ENCODE measurements at regions not wholly inside any gene's neighbourhood (a gene's known extent, or its start where the extent isn't known, plus 50 kb on each side); places are given as distances from the start of the nearest gene placed in this dataset.

DNA sequence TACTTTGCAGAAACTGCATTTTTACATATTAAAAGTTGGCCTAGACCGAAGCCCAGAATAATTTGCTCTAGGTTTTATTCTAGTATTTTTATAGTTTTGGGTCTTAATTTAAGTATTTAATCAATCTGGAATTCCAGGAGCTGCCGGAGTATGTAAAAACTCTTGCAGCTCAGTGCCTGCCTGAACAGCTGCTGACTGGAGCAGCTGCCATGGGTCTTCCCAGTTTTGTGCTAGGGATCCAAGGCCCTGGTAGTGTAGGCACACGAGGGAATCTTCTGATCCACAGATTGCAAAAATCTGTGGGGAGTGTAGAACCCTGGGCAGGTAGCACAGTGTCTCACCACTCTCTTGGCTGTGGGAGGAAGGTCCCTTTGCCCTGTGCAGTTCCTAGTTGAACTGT is 87.0 kb upstream of the HS3ST3A1 start:
- H3K36me3 ChIP-seq: no peaks in the 10 kb centered on the region
- no peaks in the 10 kb centered on the region for H3K9me3 ChIP-seq
- no peaks in the 10 kb centered on the region for H3K4me1 ChIP-seq
- intact Hi-C loops (cut with DNase I): no loop called here
- H3K4me3 ChIP-seq (replicated peaks in 1 of 3): no peak overlapping the region
- H3K27ac ChIP-seq: no peak overlapping the region
- no peak for TF ChIP-seq CTCF (IDR thresholded peaks at IDR 0.05)
- no peaks in the 10 kb centered on the region for H3K27me3 ChIP-seq
- DNase-seq: no peak
- 85 to 86% methylated on average over 3 of the region's 3 CpGs for WGBS, 2 donors

DNA sequence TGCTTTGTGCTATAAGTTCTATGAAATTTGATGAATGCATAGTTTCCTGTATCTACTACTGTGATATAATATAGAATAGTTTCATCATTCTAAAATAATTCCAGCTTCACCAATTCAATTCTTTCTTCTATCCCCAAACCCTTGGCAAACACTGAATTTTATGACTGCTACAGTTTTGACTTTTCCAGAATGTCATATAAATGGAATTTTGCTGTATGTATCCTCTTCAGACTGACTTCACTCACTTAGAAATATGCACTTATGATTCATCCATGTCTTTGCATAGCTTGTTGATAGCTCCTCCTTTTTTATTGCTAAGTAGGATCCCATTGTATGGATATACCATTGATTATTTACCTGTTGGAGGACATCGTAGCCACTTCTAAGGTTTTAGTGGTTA is 89.1 kb upstream of the HS3ST3A1 start:
- no peak for DNase-seq
- no peaks in the 10 kb centered on the region for H3K36me3 ChIP-seq
- H3K27ac ChIP-seq: no peak overlapping the region
- WGBS, 2 donors: 94 to 98% methylated on average over 1 of the region's 1 CpG
- no peaks in the 10 kb centered on the region for H3K27me3 ChIP-seq
- H3K9me3 ChIP-seq: no peaks in the 10 kb centered on the region
- no peak for TF ChIP-seq CTCF (IDR thresholded peaks at IDR 0.05)
- no peak for TF ChIP-seq POLR2A (IDR thresholded peaks at IDR 0.05)
- H3K4me1 ChIP-seq: no peaks in the 10 kb centered on the region
- no peak overlapping the region for H3K4me3 ChIP-seq (replicated peaks in 1 of 3)
- intact Hi-C loops (cut with DNase I): no loop called here

DNA sequence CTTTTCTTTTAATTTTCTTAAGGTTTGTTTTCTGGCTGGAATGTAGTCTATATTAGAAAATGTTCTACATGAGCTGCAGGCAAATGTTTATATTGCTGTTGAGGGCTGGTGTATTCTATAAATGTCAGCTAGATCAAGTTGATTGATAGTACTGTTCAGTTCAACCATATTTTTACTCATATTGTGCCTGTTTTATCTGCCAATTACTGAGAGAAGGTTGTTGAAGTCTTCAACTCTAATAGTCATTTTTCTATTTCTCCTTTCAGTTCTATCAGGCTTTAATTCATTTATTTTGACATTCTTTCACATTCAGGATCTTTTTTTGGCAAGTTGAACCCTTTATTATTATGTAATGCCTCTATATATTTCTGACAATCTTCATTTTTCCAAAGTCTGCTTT is 93.2 kb upstream of the HS3ST3A1 start:
- DNase-seq: no peak
- TF ChIP-seq POLR2A (IDR thresholded peaks at IDR 0.05): no peak
- no peak for TF ChIP-seq CTCF (IDR thresholded peaks at IDR 0.05)
- Histone ChIP-seq H3K4me1 (no peaks in the 10 kb centered on the region), H3K36me3 (no peaks in the 10 kb centered on the region), H3K27me3 (no peaks in the 10 kb centered on the region), H3K9me3 (no peaks in the 10 kb centered on the region), H3K27ac (no peak overlapping the region), H3K4me3 (replicated peaks in 1 of 3) (no peak overlapping the region)
- intact Hi-C loops (cut with DNase I): no loop called here

- no peak for TF ChIP-seq CTCF (IDR thresholded peaks at IDR 0.05)
- no peak for TF ChIP-seq POLR2A (IDR thresholded peaks at IDR 0.05)
- Histone ChIP-seq H3K9me3 (no peaks in the 10 kb centered on the region), H3K4me3 (replicated peaks in 1 of 3) (no peak overlapping the region), H3K36me3 (no peaks in the 10 kb centered on the region), H3K27ac (no peak overlapping the region), H3K27me3 (no peaks in the 10 kb centered on the region), H3K4me1 (no peaks in the 10 kb centered on the region)
- DNase-seq: no peak
- WGBS, 2 donors: 80 to 88% methylated on average over 3 of the region's 3 CpGs
- intact Hi-C loops (cut with DNase I): no loop called here
Measured at GRCh38 chr17:13698832-13699231, 97.1 kb upstream of the HS3ST3A1 start.

DNA sequence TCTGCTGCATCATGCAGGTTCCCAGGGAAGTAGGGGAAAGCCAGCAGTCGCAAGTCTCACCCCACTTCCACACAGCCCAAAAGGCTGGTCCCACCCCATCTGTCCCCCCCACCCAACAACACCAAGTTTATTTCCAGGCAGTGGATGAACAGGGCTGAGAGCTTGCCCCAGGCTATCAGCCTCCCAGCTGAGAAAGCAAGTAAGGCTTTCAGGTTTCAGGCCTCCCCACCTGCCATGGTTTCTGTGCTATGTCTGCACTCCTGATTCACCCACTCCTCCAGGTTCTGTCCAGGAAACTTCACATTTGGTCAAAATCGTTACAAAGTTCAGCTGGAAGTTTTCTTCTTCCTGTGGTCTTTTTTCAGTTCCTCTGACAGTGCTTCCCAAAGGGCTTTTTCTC is 97.5 kb upstream of the HS3ST3A1 start:
- no peak for DNase-seq
- 74 to 83% methylated on average over 2 of the region's 2 CpGs for WGBS, 2 donors
- no peaks in the 10 kb centered on the region for H3K36me3 ChIP-seq
- no peaks in the 10 kb centered on the region for H3K27me3 ChIP-seq
- H3K4me3 ChIP-seq (replicated peaks in 1 of 3): no peak overlapping the region
- intact Hi-C loops (cut with DNase I): no loop called here
- TF ChIP-seq POLR2A (IDR thresholded peaks at IDR 0.05): no peak
- TF ChIP-seq CTCF (IDR thresholded peaks at IDR 0.05): no peak
- no peaks in the 10 kb centered on the region for H3K4me1 ChIP-seq
- H3K9me3 ChIP-seq: no peaks in the 10 kb centered on the region
- no peak overlapping the region for H3K27ac ChIP-seq

All from thyroid gland (tissue), 4 donors.